DMS53 (cell line): ENCODE measurements at regions not wholly inside any gene's neighbourhood (a gene's known extent, or its start where the extent isn't known, plus 50 kb on each side); places are given as distances from the start of the nearest gene placed in this dataset.
A peak's percentile ranks its signal among the peaks of the same experiment; 100 is the strongest.
"Not testable (repeated sequence)": the region's sequence is repeated elsewhere in the genome, so short reads cannot be mapped to it uniquely, and the experiment has no call there.

Source experiments
- DNase-seq: peaks from one replicate; lab custom pipeline; 2025; lab: John Stamatoyannopoulos, UW

DNA sequence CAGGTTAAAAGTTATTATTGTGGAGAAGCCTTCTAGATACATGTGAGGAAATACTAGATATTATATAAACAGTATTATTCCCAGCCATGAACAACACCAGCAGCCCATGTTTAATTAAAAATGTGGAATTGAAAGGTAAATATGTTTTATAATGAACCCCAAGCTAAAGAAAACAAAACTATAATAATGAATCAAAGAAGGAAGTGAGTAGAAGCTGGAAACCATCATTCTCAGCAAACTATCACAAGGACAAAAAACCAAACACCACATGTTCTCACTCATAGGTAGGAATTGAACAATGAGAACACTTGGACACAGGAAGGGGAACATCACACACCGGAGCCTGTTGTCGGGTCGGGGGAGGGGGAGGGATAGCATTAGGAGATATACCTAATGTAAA, 167.6 kb upstream of the CXXC4 start:
- not testable (repeated sequence) for DNase-seq

DNA sequence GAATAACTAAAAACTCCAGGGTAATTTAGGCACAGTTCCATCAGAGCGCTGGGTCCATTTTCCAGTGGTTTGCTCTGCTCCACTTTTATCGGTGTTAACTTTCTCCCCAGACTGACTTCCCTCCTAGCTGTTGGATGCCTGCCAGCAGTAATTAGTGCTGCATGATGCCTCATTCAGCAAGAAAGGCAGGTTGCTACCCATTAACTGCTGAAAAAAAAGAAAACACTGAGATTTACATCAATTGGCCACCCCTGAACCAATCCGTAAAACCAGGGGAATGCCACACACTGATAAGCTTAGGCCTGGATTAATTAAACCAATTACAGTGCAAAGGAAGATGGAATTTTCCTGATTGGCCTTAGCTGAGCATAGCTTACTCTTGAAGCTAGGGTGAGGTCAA, 182.4 kb upstream of the CXXC4 start:
- DNase-seq, result no peak

- no peak for DNase-seq
These were observed 187.6 kb upstream of the CXXC4 start for GRCh38 chr4:104682311-104682710.

- DNase-seq, result peak; percentile 26
These were observed 199.0 kb upstream of the CXXC4 start for GRCh38 chr4:104693601-104694201.

DNA sequence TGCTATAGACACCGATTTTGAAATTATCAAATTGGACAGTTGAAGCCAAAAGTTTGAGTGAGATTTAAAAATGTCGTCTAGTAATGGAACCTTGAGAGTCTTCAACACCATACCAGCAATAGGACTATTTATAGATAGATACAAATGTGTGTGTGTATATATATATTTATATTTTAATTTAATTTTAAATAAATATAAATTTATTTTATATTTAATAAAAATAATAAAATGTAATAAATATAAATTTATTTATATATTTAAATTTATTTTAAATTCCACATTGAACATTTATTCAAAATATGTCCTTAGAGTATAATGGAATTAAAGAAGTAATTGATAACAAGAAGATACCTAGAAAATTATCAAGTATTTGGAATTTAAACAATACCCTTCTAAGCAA, 221.9 kb upstream of the CXXC4 start:
- no peak for DNase-seq

GRCh38 chr4:104719539-104720230, 225.0 kb upstream of the CXXC4 start:
- DNase-seq, result no peak

- DNase-seq, result no peak
These were observed 227.8 kb upstream of the CXXC4 start for GRCh38 chr4:104722467-104722866.

- DNase-seq, result no peak
These were observed 231.3 kb upstream of the CXXC4 start for GRCh38 chr4:104726002-104726401.

DNA sequence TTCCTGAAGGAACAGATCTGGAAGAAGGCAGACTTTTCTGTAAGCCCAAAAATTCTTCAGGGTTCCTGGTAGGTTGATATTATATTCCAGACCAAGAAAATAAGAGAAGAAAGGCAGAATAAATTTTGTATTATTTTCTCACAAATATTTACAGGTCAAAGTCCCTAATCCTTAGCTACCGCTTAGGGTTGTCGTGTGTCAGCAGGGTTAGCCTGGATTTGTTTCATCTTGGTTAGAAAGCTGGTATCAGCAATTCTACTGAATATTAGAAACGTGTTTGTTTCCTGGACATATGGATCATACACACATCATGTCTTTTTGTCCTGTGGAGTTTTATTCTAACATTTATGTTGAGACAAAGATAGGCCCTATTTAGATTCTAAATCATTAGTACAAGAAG, 232.9 kb upstream of the CXXC4 start:
- DNase-seq, result peak; percentile 3

- peak; percentile 63 for DNase-seq
These were observed 233.9 kb upstream of the CXXC4 start for GRCh38 chr4:104728380-104729122.

- no peak for DNase-seq
These were observed 238.1 kb upstream of the CXXC4 start for GRCh38 chr4:104732766-104733165.

- no peak for DNase-seq
These were observed 240.5 kb upstream of the CXXC4 start for GRCh38 chr4:104735174-104735573.

- no peak for DNase-seq
These were observed 245.5 kb upstream of the CXXC4 start for GRCh38 chr4:104740161-104740560.

DNA sequence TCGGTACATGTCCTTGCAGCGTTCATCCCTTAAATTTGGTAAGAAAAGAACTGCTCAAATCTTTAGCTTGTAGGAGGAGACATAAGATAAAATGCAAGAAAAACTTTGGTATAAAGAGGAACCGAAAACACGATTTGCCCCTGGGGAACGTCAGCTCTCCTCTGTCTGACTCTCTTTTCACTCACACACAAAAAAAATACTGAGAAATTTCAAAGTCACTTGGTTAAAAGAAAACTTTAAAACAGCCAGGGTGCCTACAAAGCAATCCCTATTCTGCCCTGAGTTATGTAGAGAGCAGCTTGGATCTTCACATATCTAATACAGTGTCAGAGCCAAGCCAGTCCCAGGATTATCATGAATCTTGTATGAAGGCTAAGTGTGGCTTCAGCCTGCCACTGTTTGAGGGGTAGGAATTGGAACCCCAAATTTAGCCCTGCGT, 248.5 kb upstream of the CXXC4 start:
- no peak for DNase-seq

- peak; percentile 9 for DNase-seq
These were observed 252.9 kb upstream of the CXXC4 start for GRCh38 chr4:104747635-104748034.

DNA sequence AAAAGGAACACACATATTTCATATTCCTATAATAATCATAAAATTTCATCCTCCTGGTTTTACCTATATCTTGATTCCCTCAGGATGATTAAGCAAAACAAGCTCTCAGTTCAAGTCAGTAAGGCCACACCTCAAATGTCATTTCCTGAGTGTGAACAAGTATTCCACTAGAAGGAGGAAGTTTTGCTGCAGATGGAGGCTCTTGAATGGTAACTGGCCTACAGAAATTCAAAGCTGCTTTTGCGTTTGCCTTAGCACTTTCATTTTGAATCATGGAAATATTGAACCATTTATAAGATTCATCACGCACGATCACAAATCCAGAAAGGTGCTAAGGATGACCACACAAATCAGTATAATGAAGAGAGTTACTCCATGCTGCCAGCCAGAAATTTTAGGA, 254.4 kb upstream of the CXXC4 start:
- peak; percentile 5 for DNase-seq

DNA sequence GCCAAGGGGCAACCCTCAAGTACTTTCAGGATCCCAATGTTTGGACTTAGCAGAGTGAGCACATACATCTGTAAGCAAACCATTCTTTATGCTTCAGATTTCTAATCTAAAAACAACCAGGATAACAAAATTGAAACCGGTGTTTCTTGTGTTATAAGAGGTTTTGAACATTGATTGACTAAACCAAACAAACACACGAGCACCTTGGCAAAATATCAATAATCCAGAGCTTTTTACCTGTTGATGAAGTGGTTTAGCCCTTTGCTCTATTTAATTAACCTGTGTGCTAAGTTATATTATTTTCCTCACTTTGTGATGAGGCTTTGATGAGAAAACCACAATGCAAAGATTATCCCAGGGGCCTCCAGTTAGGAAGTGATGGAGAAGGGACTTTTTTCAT, 255.3 kb upstream of the CXXC4 start:
- DNase-seq, result no peak

GRCh38 chr4:104751468-104751867, 256.8 kb upstream of the CXXC4 start:
- no peak for DNase-seq

DNA sequence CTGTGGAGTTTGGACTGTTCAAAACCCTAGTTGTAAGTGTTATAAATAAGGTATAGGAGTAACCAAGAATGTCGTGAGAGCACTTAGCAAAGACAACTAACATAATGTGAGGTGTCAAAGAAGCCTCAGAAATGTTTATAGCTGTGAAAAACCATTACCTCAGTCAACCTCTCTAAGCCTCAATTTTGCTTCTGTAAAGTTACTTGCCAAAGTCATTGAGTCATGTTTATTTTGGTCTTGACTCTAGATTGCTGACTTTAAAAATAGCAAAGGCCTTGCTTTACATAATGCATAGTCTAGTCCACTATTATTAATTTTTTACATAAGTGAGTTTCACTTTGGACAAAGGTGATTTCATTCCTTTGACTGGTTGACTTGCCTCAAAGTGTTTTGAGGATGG, 257.6 kb upstream of the CXXC4 start:
- DNase-seq, result no peak

DNA sequence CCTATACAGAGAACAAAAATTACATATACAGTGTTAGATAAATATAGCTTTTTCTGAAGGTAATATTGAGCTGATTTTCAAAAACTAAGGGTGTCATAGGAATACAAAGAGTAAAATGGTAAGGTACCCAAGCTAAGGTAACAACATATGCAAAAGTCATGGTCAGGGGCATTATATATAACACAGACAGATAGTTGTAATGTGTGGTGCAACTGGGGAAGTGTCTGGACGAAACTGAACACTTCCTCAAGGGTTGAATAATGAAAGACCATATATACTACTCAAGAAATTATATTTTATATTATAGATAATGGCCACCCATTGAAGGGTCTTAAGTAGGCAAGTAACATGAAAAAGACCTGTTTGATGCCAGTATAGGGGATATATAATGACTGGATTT, 262.1 kb upstream of the CXXC4 start:
- no peak for DNase-seq

- no peak for DNase-seq
These were observed 263.9 kb upstream of the CXXC4 start for GRCh38 chr4:104758574-104758973.

GRCh38 chr4:104763554-104764222, 269.0 kb upstream of the CXXC4 start:
- DNase-seq, result no peak

DNA sequence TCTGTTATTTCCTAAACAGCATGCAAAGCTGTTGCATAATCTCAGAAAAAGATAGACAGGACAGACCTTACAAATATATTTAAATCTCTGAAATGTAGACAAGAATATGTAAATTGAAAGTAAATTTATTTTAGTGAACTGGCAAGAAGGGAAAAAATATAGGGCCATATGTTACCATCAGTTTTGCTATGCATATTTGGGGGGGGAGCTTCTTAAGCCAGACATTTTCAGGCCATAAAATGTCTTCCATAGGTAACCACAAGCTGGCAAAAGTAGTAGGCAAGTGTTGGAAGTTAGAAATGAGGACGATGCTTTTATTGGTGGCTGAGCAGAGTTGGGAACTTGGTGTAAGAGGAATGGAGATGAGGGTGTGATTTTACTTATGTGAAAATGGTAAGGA, 272.0 kb upstream of the CXXC4 start:
- no peak for DNase-seq
